Keratinocyte (primary cell): ENCODE measurements at regions not wholly inside any gene's neighbourhood (a gene's known extent, or its start where the extent isn't known, plus 50 kb on each side); places are given as distances from the start of the nearest gene placed in this dataset.

Source experiments
- DNase-seq: peaks from one replicate; pipeline ENCODE4 v3.0.0-alpha.2; 2011; ENCODE audit warnings: low read depth, missing footprints, low spot score
- FAIRE-seq: peaks from 2 replicates; lab custom pipeline; 2011; peaks lifted over from hg19 to GRCh38; lab: Jason Lieb, UNC
- H2AFZ ChIP-seq: 2 replicates; pipeline ENCODE4 v1.6.0; 2012; ENCODE audit warnings: low read length, control low read depth, inconsistent platforms; ENCODE audit not compliant: control insufficient read depth
- H3K27ac ChIP-seq: 2 replicates; pipeline ENCODE4 v1.5.1; 2011; ENCODE audit warnings: low read length; ENCODE audit not compliant: control insufficient read depth, insufficient read depth
- H3K27me3 ChIP-seq: 3 replicates; pipeline ENCODE4 v1.6.0; 2011; ENCODE audit warnings: low read length; ENCODE audit not compliant: control insufficient read depth, insufficient read depth; ENCODE audit errors: extremely low read depth
- H3K36me3 ChIP-seq, 2 experiments: 2 replicates in 1 of 2; 3 replicates in 1 of 2; pipeline ENCODE4 v1.5.1; 2011; ENCODE audit warnings: low read length in 2 of 2, mild to moderate bottlenecking in 1 of 2; ENCODE audit not compliant: control insufficient read depth in 2 of 2, insufficient read depth in 2 of 2; ENCODE audit errors: extremely low read depth in 1 of 2
- H3K4me1 ChIP-seq: 3 replicates; pipeline ENCODE4 v1.5.1; 2011; ENCODE audit warnings: low read length; ENCODE audit not compliant: control insufficient read depth, insufficient read depth; ENCODE audit errors: extremely low read depth
- H3K4me2 ChIP-seq: 3 replicates; pipeline ENCODE4 v1.6.0; 2011; ENCODE audit warnings: low read depth, low read length; ENCODE audit not compliant: control insufficient read depth, insufficient read depth; ENCODE audit errors: extremely low read depth
- H3K4me3 ChIP-seq, 3 experiments: fragments of 200-600 bp in 1 of 3; sonication (generic) in 1 of 3; 2 replicates in 2 of 3; 3 replicates in 1 of 3; pipeline ENCODE4 v1.5.1; 2011 to 2016; ENCODE audit warnings: low read length in 3 of 3, mild to moderate bottlenecking in 3 of 3, control low read depth in 2 of 3, inconsistent platforms in 1 of 3, low read depth in 1 of 3, mixed read lengths in 1 of 3, mixed run types in 1 of 3, moderate library complexity in 1 of 3; ENCODE audit not compliant: control insufficient read depth in 2 of 3, insufficient read depth in 2 of 3; ENCODE audit errors: extremely low read depth in 1 of 3
- H3K79me2 ChIP-seq: 2 replicates; pipeline ENCODE4 v1.6.0; 2012; ENCODE audit warnings: low read length; ENCODE audit not compliant: control insufficient read depth, insufficient read depth
- H3K9ac ChIP-seq: 3 replicates; pipeline ENCODE4 v1.6.0; 2011; ENCODE audit warnings: low read length; ENCODE audit not compliant: control insufficient read depth, insufficient read depth; ENCODE audit errors: extremely low read depth
- H3K9me1 ChIP-seq: 3 replicates; pipeline ENCODE4 v1.6.0; 2011; ENCODE audit warnings: low read length; ENCODE audit not compliant: control insufficient read depth, insufficient read depth; ENCODE audit errors: extremely low read depth
- H3K9me3 ChIP-seq: 2 replicates; pipeline ENCODE4 v1.5.1; 2012; ENCODE audit warnings: low read depth, low read length; ENCODE audit not compliant: control insufficient read depth
- H4K20me1 ChIP-seq: 3 replicates; pipeline ENCODE4 v1.6.0; 2011; ENCODE audit warnings: low read length; ENCODE audit not compliant: control insufficient read depth, insufficient read depth; ENCODE audit errors: extremely low read depth
- EZH2 ChIP-seq: IDR thresholded peaks from one replicate; pipeline ENCODE4 v1.6.1; 2012; ENCODE audit warnings: inconsistent platforms, mild to moderate bottlenecking, low read length, moderate library complexity
- dilution Hi-C: fragments of 300-500 bp; cut with MboI; formaldehyde crosslinking; loops from one replicate; pipeline ENCODE4 v1.7.0; 2020; ENCODE audit warnings: low sequenced_read_pairs; ENCODE audit not compliant: extremely low pct_ligation_motif_present
- TF ChIP-seq, protein P1 (sequence below), 3 experiments: IDR thresholded peaks in 1 of 3; conservative IDR thresholded peaks in 1 of 3; optimal IDR thresholded peaks in 1 of 3; 2 replicates in 2 of 3; 3 replicates in 1 of 3; pipeline versions ENCODE3 to v1.5.1; 2011; ENCODE audit warnings: low read length in 3 of 3, mild to moderate bottlenecking in 3 of 3, moderate library complexity in 2 of 3, control low read depth in 1 of 3, inconsistent platforms in 1 of 3; ENCODE audit not compliant: insufficient read depth in 2 of 3; ENCODE audit errors: extremely low read depth in 1 of 3

DNA sequence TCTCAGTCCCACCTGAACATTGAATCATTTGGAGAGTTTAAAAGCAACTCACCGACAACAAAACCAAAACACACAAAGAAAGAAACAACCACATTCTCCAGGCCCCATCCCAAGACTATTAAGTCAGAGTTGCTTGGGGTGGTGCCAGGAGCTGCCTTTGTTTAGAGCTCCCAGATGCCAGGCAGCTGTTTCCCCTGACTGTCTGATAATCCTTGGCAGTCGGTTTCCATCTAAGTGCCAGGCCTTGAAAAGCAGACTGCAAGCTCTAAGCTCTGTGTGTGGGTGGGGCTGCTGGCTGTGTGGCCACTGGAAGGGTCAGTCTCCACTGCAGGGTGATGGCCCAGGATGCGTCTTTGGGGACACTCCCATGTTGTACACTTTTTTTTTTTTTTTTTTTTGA, 255.3 kb upstream of the AGAP1 start:
- TF ChIP-seq, protein P1, sequence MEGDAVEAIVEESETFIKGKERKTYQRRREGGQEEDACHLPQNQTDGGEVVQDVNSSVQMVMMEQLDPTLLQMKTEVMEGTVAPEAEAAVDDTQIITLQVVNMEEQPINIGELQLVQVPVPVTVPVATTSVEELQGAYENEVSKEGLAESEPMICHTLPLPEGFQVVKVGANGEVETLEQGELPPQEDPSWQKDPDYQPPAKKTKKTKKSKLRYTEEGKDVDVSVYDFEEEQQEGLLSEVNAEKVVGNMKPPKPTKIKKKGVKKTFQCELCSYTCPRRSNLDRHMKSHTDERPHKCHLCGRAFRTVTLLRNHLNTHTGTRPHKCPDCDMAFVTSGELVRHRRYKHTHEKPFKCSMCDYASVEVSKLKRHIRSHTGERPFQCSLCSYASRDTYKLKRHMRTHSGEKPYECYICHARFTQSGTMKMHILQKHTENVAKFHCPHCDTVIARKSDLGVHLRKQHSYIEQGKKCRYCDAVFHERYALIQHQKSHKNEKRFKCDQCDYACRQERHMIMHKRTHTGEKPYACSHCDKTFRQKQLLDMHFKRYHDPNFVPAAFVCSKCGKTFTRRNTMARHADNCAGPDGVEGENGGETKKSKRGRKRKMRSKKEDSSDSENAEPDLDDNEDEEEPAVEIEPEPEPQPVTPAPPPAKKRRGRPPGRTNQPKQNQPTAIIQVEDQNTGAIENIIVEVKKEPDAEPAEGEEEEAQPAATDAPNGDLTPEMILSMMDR (optimal IDR thresholded peaks at IDR 0.05 in 1 of 3, IDR thresholded peaks at IDR 0.05 in 1 of 3, conservative IDR thresholded peaks at IDR 0.05 in 1 of 3; ENCODE audit: extremely low read depth in 1 of 3, insufficient read depth in 2 of 3, low read length in 3 of 3): no peak
- TF ChIP-seq EZH2: no peak
- no peak overlapping the region for H3K4me2 ChIP-seq
- H3K9ac ChIP-seq: no peak overlapping the region
- no peaks in the 10 kb centered on the region for H3K27me3 ChIP-seq
- H3K9me3 ChIP-seq: no peaks in the 10 kb centered on the region
- DNase-seq: no peak
- no peaks in the 10 kb centered on the region for H3K4me1 ChIP-seq
- no peaks in the 10 kb centered on the region for H3K79me2 ChIP-seq
- H2AFZ ChIP-seq: no peak overlapping the region
- H3K36me3 ChIP-seq: no peaks in the 10 kb centered on the region
- no peak overlapping the region for H3K4me3 ChIP-seq
- H3K9me1 ChIP-seq: no peaks in the 10 kb centered on the region
- FAIRE-seq: no peak
- no peaks in the 10 kb centered on the region for H4K20me1 ChIP-seq
- no peak overlapping the region for H3K27ac ChIP-seq
- dilution Hi-C loops: no loop called here

DNA sequence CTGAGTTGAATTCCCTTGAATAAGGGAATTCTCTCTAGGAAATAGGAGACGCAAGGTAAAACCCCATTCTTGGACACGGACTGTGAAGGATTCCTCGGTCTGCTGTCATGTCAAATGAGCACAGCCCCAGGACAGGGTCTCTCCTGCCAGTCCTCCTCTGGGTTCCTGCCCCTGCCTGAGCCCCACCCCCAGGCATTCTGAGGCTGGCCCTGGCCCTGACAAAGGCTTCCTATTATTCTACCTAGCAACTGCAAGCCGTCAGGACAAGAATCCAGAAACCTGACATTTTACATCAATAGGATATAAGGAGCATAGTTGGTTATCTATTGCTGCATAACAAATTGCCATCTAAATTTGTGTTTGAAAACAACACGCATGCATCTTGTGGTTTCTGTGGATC, 253.3 kb upstream of the AGAP1 start:
- Histone ChIP-seq H3K4me3 (no peak overlapping the region), H3K27me3 (no peaks in the 10 kb centered on the region), H3K9me3 (no peaks in the 10 kb centered on the region), H2AFZ (no peak overlapping the region), H3K9me1 (no peaks in the 10 kb centered on the region), H3K9ac (no peak overlapping the region), H4K20me1 (no peaks in the 10 kb centered on the region), H3K79me2 (no peaks in the 10 kb centered on the region), H3K4me1 (no peaks in the 10 kb centered on the region), H3K4me2 (no peak overlapping the region), H3K36me3 (no peaks in the 10 kb centered on the region), H3K27ac (no peak overlapping the region)
- FAIRE-seq (no peak), DNase-seq (no peak)
- dilution Hi-C loops: no loop called here
- TF ChIP-seq, protein P1 (optimal IDR thresholded peaks at IDR 0.05 in 1 of 3, IDR thresholded peaks at IDR 0.05 in 1 of 3, conservative IDR thresholded peaks at IDR 0.05 in 1 of 3; ENCODE audit: extremely low read depth in 1 of 3, insufficient read depth in 2 of 3, low read length in 3 of 3): no peak
- TF ChIP-seq EZH2: no peak
